Naive B cell (primary cell): ENCODE measurements at regions not wholly inside any gene's neighbourhood (a gene's known extent, or its start where the extent isn't known, plus 50 kb on each side); places are given as distances from the start of the nearest gene placed in this dataset.

Experiments used
- ATAC-seq, 2 donors: fragments of 150-1000 bp; cut with Tn5 transposase; 2 replicates each; pipeline ENCODE4 v1.10.0; 2021; ENCODE audit warnings: low read depth in 2 of 2, mild to moderate bottlenecking in 2 of 2, moderate library complexity in 2 of 2
- DNase-seq: peaks from one replicate; pipeline ENCODE4 v3.0.0; 2022
- H3K27ac Mint-ChIP-seq, 6 donors: one replicate each; pipeline ENCODE4 v1.8.0; 2020 to 2022; ENCODE audit warnings: mild to moderate bottlenecking in 6 of 6, mixed read lengths in 6 of 6, moderate library complexity in 5 of 6, inconsistent platforms in 2 of 6
- H3K27me3 Mint-ChIP-seq, 3 donors: one replicate each; pipeline ENCODE4 v1.8.0; 2021 to 2022; ENCODE audit warnings: mixed read lengths in 3 of 3, mild to moderate bottlenecking in 1 of 3
- H3K36me3 Mint-ChIP-seq, 2 donors: one replicate each; pipeline ENCODE4 v1.8.0; 2020 to 2022; ENCODE audit warnings: mixed read lengths in 2 of 2, inconsistent platforms in 1 of 2, mild to moderate bottlenecking in 1 of 2
- H3K4me1 Mint-ChIP-seq, 3 donors: one replicate each; pipeline ENCODE4 v1.8.0; 2020 to 2022; ENCODE audit warnings: mixed read lengths in 3 of 3, inconsistent platforms in 1 of 3, mild to moderate bottlenecking in 1 of 3, moderate library complexity in 1 of 3
- H3K4me3 Mint-ChIP-seq, 8 donors: one replicate each; pipeline ENCODE4 v1.8.0; 2020 to 2022; ENCODE audit warnings: mild to moderate bottlenecking in 8 of 8, mixed read lengths in 8 of 8, moderate library complexity in 8 of 8, inconsistent platforms in 2 of 8
- H3K9me3 Mint-ChIP-seq, 7 donors: one replicate each; pipeline ENCODE4 v1.8.0; 2020 to 2022; ENCODE audit warnings: mixed read lengths in 7 of 7, mild to moderate bottlenecking in 5 of 7, inconsistent platforms in 2 of 7, moderate library complexity in 1 of 7

DNA sequence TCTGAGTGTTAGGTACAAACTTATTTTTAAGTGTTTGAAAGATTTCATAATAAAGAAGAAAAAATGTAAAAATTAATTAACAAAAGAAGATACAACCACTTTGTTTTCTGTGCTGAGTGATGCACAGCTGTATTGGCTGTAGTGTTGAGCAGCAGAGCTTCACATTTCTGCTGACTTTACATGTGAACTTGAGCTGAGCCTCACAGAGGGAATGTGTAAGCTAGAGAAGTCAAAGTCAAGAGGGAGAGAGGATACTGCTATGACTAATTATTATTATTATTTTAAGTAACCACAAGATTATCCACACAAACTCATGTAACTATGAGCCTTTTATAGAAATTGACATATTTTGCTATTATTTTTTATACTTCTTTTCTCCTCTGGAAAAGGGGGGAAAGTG is 159.1 kb upstream of the ZSWIM2 start:
- no peaks in the 10 kb centered on the region for H3K27me3 Mint-ChIP-seq
- H3K4me3 Mint-ChIP-seq = no peak overlapping the region
- H3K36me3 Mint-ChIP-seq = no peaks in the 10 kb centered on the region
- H3K9me3 Mint-ChIP-seq = peaks cover 0 to 7% (median 1%) of the 10 kb centered on the region in 7 donors
- H3K4me1 Mint-ChIP-seq = no peaks in the 10 kb centered on the region
- DNase-seq (no peak), ATAC-seq (no peak)
- H3K27ac Mint-ChIP-seq = no peak overlapping the region

DNA sequence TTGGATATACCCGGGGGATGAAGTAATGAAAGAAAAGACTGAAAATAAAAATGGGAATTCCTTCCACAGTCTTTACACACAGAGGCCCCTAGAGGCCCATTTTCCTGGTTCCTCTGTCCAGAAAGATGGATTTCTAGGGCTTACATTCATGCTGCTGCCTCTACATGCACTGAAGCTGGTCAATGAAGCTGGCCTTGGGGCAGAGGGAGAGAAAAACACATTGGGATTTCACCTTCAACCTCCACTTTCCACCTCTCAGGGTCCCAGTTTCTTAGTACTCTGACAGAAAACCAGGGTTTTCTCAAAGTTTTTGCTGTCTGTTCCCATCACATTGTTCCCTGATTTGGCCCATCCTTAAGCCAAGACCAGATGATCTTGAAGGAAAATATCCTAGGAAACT is 154.6 kb upstream of the ZSWIM2 start:
- Mint-ChIP-seq H3K9me3 (peaks cover 0 to 10% (median 2%) of the 10 kb centered on the region in 7 donors), H3K36me3 (no peaks in the 10 kb centered on the region), H3K27ac (no peak overlapping the region), H3K4me1 (no peaks in the 10 kb centered on the region), H3K27me3 (no peaks in the 10 kb centered on the region), H3K4me3 (peak overlapping the region in 1 of 8 donors; percentile 12)
- ATAC-seq = no peak
- no peak for DNase-seq

DNA sequence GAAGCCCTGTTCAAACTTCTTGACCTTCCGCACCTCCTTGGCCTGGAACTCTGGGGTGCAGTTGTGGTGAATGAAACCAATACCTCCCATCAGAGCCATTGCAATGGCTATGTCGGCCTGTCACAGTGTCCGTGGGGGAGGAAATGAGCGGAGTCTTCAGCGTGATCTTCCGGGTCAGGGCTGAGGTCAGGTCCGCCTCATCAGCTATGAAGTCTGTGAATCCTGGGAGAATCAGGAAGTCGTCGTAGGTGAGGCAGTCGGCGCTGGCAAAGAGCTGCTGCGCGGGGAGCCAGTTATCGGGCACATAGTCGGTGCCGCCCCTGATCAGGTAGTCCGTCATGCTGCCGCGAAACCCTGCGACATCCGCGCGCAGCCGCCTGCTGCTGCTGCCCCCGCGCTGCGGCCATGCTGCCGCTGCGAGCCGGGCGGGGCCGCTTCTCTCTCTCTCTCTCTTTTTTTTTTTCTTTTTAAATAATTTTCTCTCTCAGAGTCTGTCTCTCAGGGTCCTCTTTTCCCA is 154.1 kb upstream of the ZSWIM2 start:
- Mint-ChIP-seq H3K9me3 (peaks cover 0 to 10% (median 2%) of the 10 kb centered on the region in 7 donors), H3K4me1 (no peaks in the 10 kb centered on the region), H3K36me3 (no peaks in the 10 kb centered on the region), H3K27ac (no peak overlapping the region), H3K27me3 (no peaks in the 10 kb centered on the region), H3K4me3 (peak overlapping the region in 1 of 8 donors; percentile 12)
- ATAC-seq (no peak), DNase-seq (no peak)

DNA sequence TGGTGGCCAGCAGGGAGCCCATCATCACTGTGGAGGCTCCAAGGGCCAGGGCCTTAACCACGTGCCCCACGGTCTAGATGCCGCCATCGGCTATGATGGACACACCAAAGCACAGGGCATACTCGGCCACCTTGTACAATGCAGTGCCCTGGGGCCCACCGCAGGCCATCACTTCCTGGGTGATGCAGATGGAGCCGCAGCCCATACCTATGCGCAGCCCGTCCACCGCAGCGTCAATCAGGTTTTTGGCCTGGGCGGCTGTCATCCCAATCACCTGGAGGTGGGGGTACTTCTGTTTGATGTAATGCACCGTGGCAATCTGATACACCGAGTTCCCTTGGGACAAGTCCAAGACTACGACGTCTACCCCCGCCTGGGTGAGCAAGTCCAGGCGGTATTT is 153.3 kb upstream of the ZSWIM2 start:
- Mint-ChIP-seq H3K36me3 (no peaks in the 10 kb centered on the region), H3K27me3 (no peaks in the 10 kb centered on the region), H3K4me1 (no peaks in the 10 kb centered on the region), H3K4me3 (no peak overlapping the region), H3K27ac (no peak overlapping the region), H3K9me3 (peaks cover 0 to 10% (median 2%) of the 10 kb centered on the region in 7 donors)
- no peak for DNase-seq
- ATAC-seq = no peak

DNA sequence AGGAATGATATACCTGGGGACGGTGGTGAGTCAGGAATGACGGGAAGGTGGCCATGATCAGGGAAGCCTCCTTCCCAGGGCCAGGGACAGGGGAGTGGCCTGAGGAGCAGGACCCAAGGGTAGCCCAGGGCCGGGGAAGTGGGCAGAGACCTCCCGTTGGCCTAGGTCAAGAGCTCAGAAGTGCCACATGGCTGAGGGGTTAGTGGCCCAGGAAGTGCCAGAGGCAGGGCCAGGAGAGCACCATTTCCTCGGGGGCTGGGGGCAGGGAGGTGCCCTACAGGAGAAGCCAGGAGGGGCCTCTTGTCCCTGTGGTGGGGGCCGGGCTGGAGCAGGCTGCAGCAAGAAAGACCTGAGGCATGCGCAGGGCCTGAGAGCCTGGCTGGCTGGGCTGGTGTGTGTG is 152.3 kb upstream of the ZSWIM2 start:
- DNase-seq (no peak), ATAC-seq (no peak)
- Mint-ChIP-seq H3K9me3 (peaks cover 0 to 10% (median 2%) of the 10 kb centered on the region in 7 donors), H3K27ac (no peak overlapping the region), H3K36me3 (no peaks in the 10 kb centered on the region), H3K4me3 (no peak overlapping the region), H3K27me3 (no peaks in the 10 kb centered on the region), H3K4me1 (no peaks in the 10 kb centered on the region)

DNA sequence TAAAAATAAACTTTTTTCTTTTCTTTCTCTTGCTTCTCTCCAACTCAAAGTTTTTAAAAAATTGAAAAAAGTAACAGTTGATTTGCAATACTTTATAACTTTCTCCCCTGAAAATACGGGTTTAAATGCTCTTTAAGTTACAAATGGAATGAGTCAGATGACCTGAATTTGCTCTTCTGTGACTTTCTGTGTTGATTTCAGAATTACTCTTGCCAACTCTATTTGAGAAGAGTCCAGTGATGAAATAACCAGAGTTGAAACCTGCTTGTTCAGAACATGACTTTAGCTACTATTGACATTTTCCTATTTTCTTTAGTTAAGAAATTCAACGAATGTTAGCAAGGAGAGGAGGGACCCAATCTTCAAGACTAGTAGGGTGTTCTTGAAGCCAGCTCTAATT is 146.1 kb upstream of the ZSWIM2 start:
- Mint-ChIP-seq H3K27me3 (no peaks in the 10 kb centered on the region), H3K9me3 (peaks cover 0 to 4% (median 0%) of the 10 kb centered on the region in 7 donors), H3K27ac (no peak overlapping the region), H3K4me1 (no peaks in the 10 kb centered on the region), H3K36me3 (no peaks in the 10 kb centered on the region), H3K4me3 (no peak overlapping the region)
- ATAC-seq = no peak
- DNase-seq = no peak

DNA sequence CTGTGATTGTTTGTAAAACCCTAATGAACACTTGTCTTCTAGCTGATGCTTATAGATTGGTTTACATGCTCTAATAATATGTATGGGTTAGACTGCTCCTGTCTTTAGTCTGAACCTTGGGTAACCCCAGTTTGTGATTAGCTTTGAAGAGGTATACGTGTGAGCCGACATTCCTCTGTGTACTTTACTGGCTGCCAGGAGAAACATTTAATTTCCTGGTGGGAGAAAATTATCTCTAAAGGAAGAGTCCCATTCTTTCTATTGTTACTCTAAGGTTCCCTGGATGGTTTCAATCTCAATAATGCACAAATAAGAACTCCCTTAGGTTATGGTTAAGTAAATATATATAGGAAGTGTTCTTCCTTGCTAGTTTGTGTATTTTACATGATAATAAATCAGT is 143.6 kb upstream of the ZSWIM2 start:
- Mint-ChIP-seq H3K27me3 (no peaks in the 10 kb centered on the region), H3K36me3 (no peaks in the 10 kb centered on the region), H3K4me3 (no peak overlapping the region), H3K27ac (no peak overlapping the region), H3K4me1 (no peaks in the 10 kb centered on the region), H3K9me3 (peaks cover 3 to 11% (median 8%) of the 10 kb centered on the region in 7 donors)
- ATAC-seq (no peak), DNase-seq (no peak)

DNA sequence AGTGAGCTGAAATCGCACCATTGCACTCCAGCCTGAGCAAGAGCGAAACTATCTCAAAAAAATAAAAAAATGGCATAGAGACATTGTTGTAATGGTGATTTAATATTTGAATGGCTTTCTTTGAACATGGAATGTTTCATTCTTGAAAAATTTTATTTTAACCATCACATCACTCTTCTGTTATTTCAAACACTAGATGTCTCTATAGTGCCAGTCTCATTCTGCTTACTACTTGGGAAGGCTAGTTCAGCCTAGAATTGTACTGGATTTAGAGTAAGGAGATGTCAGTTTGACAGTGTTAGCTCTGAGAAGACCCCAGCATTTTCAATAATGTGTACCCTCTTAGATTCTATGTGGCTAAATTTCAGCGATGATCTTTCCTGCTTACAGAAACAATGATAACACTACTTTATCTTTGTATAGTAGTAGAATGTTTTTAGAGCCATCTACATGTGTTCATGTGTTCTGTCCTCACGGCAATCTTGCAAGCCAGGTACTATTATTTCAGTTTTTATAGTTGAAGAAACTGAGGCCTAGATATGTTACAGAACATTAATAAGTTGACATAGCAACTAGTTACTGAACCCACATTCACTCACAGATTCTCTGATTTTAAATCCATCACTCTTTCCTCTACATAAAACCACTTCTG is 142.9 kb upstream of the ZSWIM2 start:
- Mint-ChIP-seq H3K27ac (peak overlapping the region in 1 of 6 donors; percentile 5), H3K4me3 (no peak overlapping the region), H3K9me3 (peaks cover 3 to 11% (median 9%) of the 10 kb centered on the region in 7 donors), H3K36me3 (no peaks in the 10 kb centered on the region), H3K27me3 (no peaks in the 10 kb centered on the region), H3K4me1 (no peaks in the 10 kb centered on the region)
- no peak for ATAC-seq
- no peak for DNase-seq

DNA sequence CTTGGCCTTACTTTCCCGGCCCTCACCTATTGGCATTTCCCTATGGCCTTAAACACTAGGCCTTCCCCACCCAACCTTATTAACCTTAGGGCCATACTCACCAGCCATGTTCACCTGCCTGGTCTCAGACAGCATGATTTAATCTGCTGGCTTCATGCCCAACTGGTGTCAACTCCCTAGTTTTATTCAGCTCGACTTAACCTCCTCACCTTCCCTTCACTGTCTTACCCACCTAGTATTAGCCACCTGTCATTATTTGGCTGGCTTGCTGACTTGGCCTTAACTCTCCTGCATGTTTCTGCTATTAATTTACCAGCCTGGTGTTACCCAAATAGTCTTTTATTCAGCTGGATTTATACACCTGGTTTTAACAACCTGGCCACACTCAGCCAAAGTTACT is 136.0 kb upstream of the ZSWIM2 start:
- no peaks in the 10 kb centered on the region for H3K36me3 Mint-ChIP-seq

DNA sequence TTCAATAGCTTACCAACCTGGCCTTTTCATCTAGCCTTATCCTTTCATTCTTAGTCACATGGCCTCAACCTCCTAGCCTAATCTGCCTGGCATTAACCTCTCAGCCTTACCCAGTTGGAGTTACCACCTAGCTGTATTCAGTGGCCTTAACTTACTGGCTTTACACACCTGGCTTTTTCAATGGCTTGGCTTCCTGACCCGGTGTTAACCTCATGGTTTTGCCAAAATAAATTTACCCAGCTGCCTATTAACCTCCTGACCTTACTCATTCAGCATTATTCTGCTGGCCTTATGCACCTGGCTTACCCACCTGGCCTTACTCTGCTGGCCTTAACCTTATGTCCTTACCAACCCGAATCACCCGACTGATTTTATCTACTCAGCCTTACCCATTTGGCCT is 135.5 kb upstream of the ZSWIM2 start:
- H3K4me1 Mint-ChIP-seq = no peaks in the 10 kb centered on the region
- H3K36me3 Mint-ChIP-seq = no peaks in the 10 kb centered on the region
- H3K27me3 Mint-ChIP-seq = no peaks in the 10 kb centered on the region
- H3K4me3 Mint-ChIP-seq = no peak overlapping the region
- ATAC-seq (no peak), DNase-seq (no peak)
- H3K9me3 Mint-ChIP-seq = peaks cover 5 to 19% (median 8%) of the 10 kb centered on the region in 7 donors
- no peak overlapping the region for H3K27ac Mint-ChIP-seq

More for the DNA sequence above, 136.0 kb upstream of the ZSWIM2 start:
- no peak for DNase-seq
- Mint-ChIP-seq H3K4me3 (no peak overlapping the region), H3K27me3 (no peaks in the 10 kb centered on the region), H3K27ac (no peak overlapping the region), H3K4me1 (no peaks in the 10 kb centered on the region), H3K9me3 (peaks cover 6 to 19% (median 11%) of the 10 kb centered on the region in 7 donors)
- ATAC-seq = no peak

DNA sequence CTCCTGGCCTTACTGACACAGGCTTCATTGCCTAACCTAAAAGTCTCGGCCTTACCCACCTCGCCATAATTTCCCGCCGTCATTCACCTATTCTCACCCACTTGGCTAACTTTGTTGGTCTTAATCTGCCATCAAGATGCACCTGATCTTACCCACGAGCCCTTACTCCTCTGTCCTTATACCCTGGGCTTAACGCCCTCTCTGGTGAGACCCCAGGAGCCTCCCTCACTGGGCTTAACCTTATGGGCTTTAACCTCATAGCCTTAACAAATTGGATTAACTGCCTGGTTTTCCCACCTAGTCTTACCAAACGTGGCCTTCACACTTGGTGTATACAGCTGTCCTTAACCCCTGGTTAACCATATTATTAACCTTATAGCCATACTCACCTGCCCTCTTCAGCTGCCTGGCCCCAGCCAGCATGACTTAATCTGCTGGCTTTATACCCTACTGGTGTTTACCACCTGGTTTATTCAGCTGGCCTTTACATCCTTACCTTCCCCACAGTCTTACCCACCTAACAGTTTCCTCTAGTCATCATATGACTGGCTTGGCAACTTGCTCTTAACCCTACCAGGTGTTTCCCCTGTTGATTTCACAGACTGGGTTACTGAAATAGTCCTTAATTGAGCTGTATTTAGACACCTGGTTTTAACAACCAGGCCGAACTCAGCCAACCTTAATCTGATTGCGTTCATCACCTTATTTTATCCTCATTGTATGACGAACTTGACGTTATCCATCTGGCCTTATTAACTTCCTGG is 132.0 kb upstream of the ZSWIM2 start:
- H3K4me1 Mint-ChIP-seq = no peaks in the 10 kb centered on the region
- H3K4me3 Mint-ChIP-seq = no peak overlapping the region
- no peaks in the 10 kb centered on the region for H3K27me3 Mint-ChIP-seq
- H3K27ac Mint-ChIP-seq = no peak overlapping the region
- no peaks in the 10 kb centered on the region for H3K36me3 Mint-ChIP-seq
- H3K9me3 Mint-ChIP-seq = peaks cover 0 to 16% (median 3%) of the 10 kb centered on the region in 7 donors
- ATAC-seq (no peak), DNase-seq (no peak)

DNA sequence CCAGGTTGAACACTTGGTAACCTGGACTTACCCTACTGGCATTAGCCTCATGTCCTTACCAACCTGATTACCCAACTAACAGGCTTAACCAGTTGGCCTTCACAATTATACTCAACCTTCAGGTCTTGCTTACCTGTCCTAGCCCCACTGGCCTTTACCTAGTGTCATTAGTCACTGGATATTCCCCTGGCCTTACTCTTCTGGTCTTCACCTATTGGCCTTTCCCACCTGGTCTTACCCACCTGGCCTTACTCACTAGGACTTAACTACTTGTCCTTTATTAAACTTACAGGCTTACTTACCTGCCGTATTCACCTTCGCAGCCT is 131.1 kb upstream of the ZSWIM2 start:
- H3K36me3 Mint-ChIP-seq = no peaks in the 10 kb centered on the region
- peaks cover 0 to 9% (median 2%) of the 10 kb centered on the region in 7 donors for H3K9me3 Mint-ChIP-seq
- no peak overlapping the region for H3K27ac Mint-ChIP-seq
- no peaks in the 10 kb centered on the region for H3K27me3 Mint-ChIP-seq
- H3K4me1 Mint-ChIP-seq = no peaks in the 10 kb centered on the region
- ATAC-seq = no peak
- H3K4me3 Mint-ChIP-seq = no peak overlapping the region
- DNase-seq = no peak

DNA sequence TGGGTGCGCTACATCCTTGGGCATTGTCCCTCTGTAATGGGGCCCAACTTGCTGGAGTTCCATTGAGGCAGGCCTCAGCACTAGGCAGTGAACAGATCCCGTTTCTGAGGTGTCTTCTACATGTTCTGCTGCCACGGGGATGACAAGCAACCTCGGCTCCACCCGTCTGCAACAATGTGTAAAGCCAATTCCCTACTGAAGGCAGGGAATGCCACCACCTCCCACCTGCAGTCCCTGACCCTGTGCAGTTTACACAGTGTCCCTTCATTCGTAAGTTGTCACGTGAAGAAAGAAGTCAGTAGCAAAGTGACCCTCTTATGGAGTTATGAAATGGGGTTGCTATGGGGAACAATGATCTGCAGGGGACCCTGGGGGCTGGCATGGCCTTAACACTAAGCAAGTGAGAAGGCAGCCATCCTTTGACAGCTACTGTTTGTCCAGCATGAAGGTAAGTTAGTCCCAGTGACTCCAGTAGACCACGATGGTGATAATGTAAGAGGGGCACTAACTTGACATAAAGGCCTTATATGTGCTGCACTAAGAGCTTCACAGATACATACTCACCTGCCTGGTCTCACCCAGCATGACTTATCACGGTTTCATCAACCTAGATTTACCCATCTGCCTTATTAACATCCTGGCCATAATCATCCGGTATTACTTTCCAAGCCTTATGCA is 130.6 kb upstream of the ZSWIM2 start:
- H3K36me3 Mint-ChIP-seq = no peaks in the 10 kb centered on the region
- peaks cover 0 to 5% (median 0%) of the 10 kb centered on the region in 7 donors for H3K9me3 Mint-ChIP-seq
- H3K27ac Mint-ChIP-seq = no peak overlapping the region
- no peak overlapping the region for H3K4me3 Mint-ChIP-seq
- ATAC-seq = no peak
- DNase-seq = no peak
- no peaks in the 10 kb centered on the region for H3K4me1 Mint-ChIP-seq
- H3K27me3 Mint-ChIP-seq = no peaks in the 10 kb centered on the region
